Mucosa of gallbladder (tissue), 1 donor: ENCODE measurements at regions not wholly inside any gene's neighbourhood (a gene's known extent, or its start where the extent isn't known, plus 50 kb on each side); places are given as distances from the start of the nearest gene placed in this dataset.
"Not testable (repeated sequence)": the region's sequence is repeated elsewhere in the genome, so short reads cannot be mapped to it uniquely, and the experiment has no call there.

Experiments used
- DNase-seq: peaks from one replicate; pipeline ENCODE4 v3.0.0-alpha.2; 2020; ENCODE audit warnings: low spot score
- donor health status: DM: no; HTN: no; CAD: no.

GRCh38 chr21:33121715-33122475, 52.0 kb downstream of the OLIG1 start:
- DNase-seq, result no peak

- no peak for DNase-seq
Measured at GRCh38 chr21:33122507-33122906, 52.6 kb downstream of the OLIG1 start.

GRCh38 chr21:33123374-33124123, 53.6 kb downstream of the OLIG1 start:
- DNase-seq, result no peak

GRCh38 chr21:33124889-33125288, 54.9 kb downstream of the OLIG1 start:
- DNase-seq, result no peak

- no peak for DNase-seq
Measured at GRCh38 chr21:33125680-33126375, 55.9 kb downstream of the OLIG1 start.

- DNase-seq, result no peak
Measured at GRCh38 chr21:33126569-33126968, 56.6 kb downstream of the OLIG1 start.

GRCh38 chr21:33127154-33127867, 57.4 kb downstream of the OLIG1 start:
- peak; percentile 62 for DNase-seq

- DNase-seq, result no peak
Measured at GRCh38 chr21:33127868-33128242, 57.9 kb downstream of the OLIG1 start.

GRCh38 chr21:33128538-33128937, 58.6 kb downstream of the OLIG1 start:
- no peak for DNase-seq

GRCh38 chr21:33132054-33132453, 62.1 kb downstream of the OLIG1 start:
- DNase-seq, result no peak

- no peak for DNase-seq
Measured at GRCh38 chr21:33133892-33134291, 64.0 kb downstream of the OLIG1 start.

GRCh38 chr21:33135925-33136324, 66.0 kb downstream of the OLIG1 start:
- no peak for DNase-seq

GRCh38 chr21:33136847-33137502, 67.0 kb downstream of the OLIG1 start:
- no peak for DNase-seq

- no peak for DNase-seq
Measured at GRCh38 chr21:33139084-33139483, 69.1 kb downstream of the OLIG1 start.

GRCh38 chr21:33140288-33140687, 70.3 kb downstream of the OLIG1 start:
- no peak for DNase-seq

GRCh38 chr21:33146467-33146866, 76.5 kb downstream of the OLIG1 start:
- no peak for DNase-seq

GRCh38 chr21:33149181-33149580, 79.2 kb downstream of the OLIG1 start:
- DNase-seq, result no peak

- not testable (repeated sequence) for DNase-seq
Measured at GRCh38 chr21:33150968-33151367, 78.8 kb upstream of the IFNAR2 start.

- no peak for DNase-seq
Measured at GRCh38 chr21:33151941-33152731, 77.6 kb upstream of the IFNAR2 start.

GRCh38 chr21:33152732-33153130, 77.0 kb upstream of the IFNAR2 start:
- no peak for DNase-seq

- no peak for DNase-seq
Measured at GRCh38 chr21:33155005-33155404, 74.7 kb upstream of the IFNAR2 start.
